Adrenal gland (tissue), 9 donors: ENCODE measurements at regions not wholly inside any gene's neighbourhood (a gene's known extent, or its start where the extent isn't known, plus 50 kb on each side); places are given as distances from the start of the nearest gene placed in this dataset.

Source experiments
- DNase-seq, 7 donors: peaks; one replicate each; pipeline ENCODE4 v3.0.0-alpha.2; 2019 to 2020
- H3K27ac ChIP-seq, 5 donors: fragments of 200-600 bp; sonication (generic) in 4 of 5; 1 replicate in 3 of 5; 2 replicates in 2 of 5; pipeline versions ENCODE4 v1.5.1 to v1.8.0; 2016 to 2020; ENCODE audit warnings: mild to moderate bottlenecking in 1 of 5
- H3K27me3 ChIP-seq: fragments of 200-600 bp; 2 replicates; pipeline ENCODE4 v1.8.0; 2021
- H3K36me3 ChIP-seq, 2 donors: fragments of 200-600 bp; replicated peaks in 1 of 2; 1 replicate in 1 of 2; 2 replicates in 1 of 2; pipeline versions ENCODE4 v1.5.1 to v1.8.0; 2018 to 2022
- H3K4me1 ChIP-seq, 2 donors: fragments of 200-600 bp; replicated peaks in 1 of 2; 1 replicate in 1 of 2; 2 replicates in 1 of 2; pipeline versions ENCODE4 v1.5.1 to v1.8.0; 2018 to 2021
- H3K4me3 ChIP-seq, 4 donors: fragments of 200-600 bp; sonication (generic) in 3 of 4; one replicate each; pipeline ENCODE4 v1.5.1; 2016 to 2018
- H3K9me3 ChIP-seq, 3 donors: fragments of 200-600 bp; sonication (generic) in 1 of 3; replicated peaks in 1 of 3; 1 replicate in 2 of 3; 2 replicates in 1 of 3; pipeline versions ENCODE4 v1.5.1 to v1.8.0; 2016 to 2021
- POLR2A ChIP-seq, 2 donors: fragments of 450-650 bp; IDR thresholded peaks; one replicate each; pipeline ENCODE4 v1.6.1; 2017; ENCODE audit warnings: antibody characterized with exemption in 2 of 2, mild to moderate bottlenecking in 2 of 2, moderate library complexity in 1 of 2
- WGBS, 4 donors: extraction: QIAGEN DNeasy Blood & Tissue Kit in 2 of 4; methylation state at CpG; one replicate each; pipeline versions ENCODE4 v1.1.5 to v1.1.7; 2013 to 2017; 5-methylcytosine and 5-hydroxymethylcytosine counted together
- intact Hi-C, 2 donors: fragments of 100-400 bp; cut with DNase I; formaldehyde crosslinking; loops; one replicate each; pipeline versions ENCODE4 v1.14.1 to v1.15.0; 2022 to 2023
- TF ChIP-seq, protein P1 (sequence below), 6 experiments: fragments of 450-650 bp in 4 of 6; fragments of 200-600 bp in 2 of 6; sonication (generic) in 1 of 6; IDR thresholded peaks; 1 replicate in 5 of 6; 2 replicates in 1 of 6; pipeline versions ENCODE4 v1.5.1 to v1.8.0; 2016 to 2021; ENCODE audit warnings: antibody characterized with exemption in 6 of 6, mild to moderate bottlenecking in 2 of 6, moderate library complexity in 1 of 6
- donor health status: healthy with polysubstance abuse.
- donor health status: Bipolar disorder and iron deficiency.
- donor health status: DM: yes; HTN: yes; CAD: no.
- donor health status: DM: no; HTN: no; CAD: no.
- donor health status: DM: no; HTN: no; CAD: no.

- TF ChIP-seq, protein P1, sequence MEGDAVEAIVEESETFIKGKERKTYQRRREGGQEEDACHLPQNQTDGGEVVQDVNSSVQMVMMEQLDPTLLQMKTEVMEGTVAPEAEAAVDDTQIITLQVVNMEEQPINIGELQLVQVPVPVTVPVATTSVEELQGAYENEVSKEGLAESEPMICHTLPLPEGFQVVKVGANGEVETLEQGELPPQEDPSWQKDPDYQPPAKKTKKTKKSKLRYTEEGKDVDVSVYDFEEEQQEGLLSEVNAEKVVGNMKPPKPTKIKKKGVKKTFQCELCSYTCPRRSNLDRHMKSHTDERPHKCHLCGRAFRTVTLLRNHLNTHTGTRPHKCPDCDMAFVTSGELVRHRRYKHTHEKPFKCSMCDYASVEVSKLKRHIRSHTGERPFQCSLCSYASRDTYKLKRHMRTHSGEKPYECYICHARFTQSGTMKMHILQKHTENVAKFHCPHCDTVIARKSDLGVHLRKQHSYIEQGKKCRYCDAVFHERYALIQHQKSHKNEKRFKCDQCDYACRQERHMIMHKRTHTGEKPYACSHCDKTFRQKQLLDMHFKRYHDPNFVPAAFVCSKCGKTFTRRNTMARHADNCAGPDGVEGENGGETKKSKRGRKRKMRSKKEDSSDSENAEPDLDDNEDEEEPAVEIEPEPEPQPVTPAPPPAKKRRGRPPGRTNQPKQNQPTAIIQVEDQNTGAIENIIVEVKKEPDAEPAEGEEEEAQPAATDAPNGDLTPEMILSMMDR (IDR thresholded peaks at IDR 0.05) = no peak
- no peak for TF ChIP-seq POLR2A (IDR thresholded peaks at IDR 0.05)
- no peaks in the 10 kb centered on the region for H3K4me1 ChIP-seq
- H3K9me3 ChIP-seq = no peaks in the 10 kb centered on the region
- no peak for DNase-seq
- H3K36me3 ChIP-seq = no peaks in the 10 kb centered on the region
- H3K27me3 ChIP-seq = no peaks in the 10 kb centered on the region
- no peak overlapping the region for H3K4me3 ChIP-seq
- WGBS, 4 donors = 61 to 82% (median 81%) methylated on average over 7 to 11 of the region's 11 CpGs
- H3K27ac ChIP-seq = no peak overlapping the region
- intact Hi-C loops = no loop called here
Measured at GRCh38 chr20:24802286-24802820, 146.7 kb upstream of the CST7 start.

- Histone ChIP-seq H3K27ac (no peak overlapping the region), H3K4me1 (no peaks in the 10 kb centered on the region), H3K36me3 (no peaks in the 10 kb centered on the region), H3K9me3 (no peaks in the 10 kb centered on the region), H3K27me3 (no peaks in the 10 kb centered on the region), H3K4me3 (no peak overlapping the region)
- no peak for DNase-seq
- TF ChIP-seq POLR2A (IDR thresholded peaks at IDR 0.05) = no peak
- TF ChIP-seq, protein P1 (IDR thresholded peaks at IDR 0.05) = no peak
- WGBS, 4 donors = 85 to 91% (median 88%) methylated on average over 7 to 16 of the region's 16 CpGs
- intact Hi-C loops = no loop called here
Measured at GRCh38 chr20:24804481-24805206, 144.4 kb upstream of the CST7 start.

DNA sequence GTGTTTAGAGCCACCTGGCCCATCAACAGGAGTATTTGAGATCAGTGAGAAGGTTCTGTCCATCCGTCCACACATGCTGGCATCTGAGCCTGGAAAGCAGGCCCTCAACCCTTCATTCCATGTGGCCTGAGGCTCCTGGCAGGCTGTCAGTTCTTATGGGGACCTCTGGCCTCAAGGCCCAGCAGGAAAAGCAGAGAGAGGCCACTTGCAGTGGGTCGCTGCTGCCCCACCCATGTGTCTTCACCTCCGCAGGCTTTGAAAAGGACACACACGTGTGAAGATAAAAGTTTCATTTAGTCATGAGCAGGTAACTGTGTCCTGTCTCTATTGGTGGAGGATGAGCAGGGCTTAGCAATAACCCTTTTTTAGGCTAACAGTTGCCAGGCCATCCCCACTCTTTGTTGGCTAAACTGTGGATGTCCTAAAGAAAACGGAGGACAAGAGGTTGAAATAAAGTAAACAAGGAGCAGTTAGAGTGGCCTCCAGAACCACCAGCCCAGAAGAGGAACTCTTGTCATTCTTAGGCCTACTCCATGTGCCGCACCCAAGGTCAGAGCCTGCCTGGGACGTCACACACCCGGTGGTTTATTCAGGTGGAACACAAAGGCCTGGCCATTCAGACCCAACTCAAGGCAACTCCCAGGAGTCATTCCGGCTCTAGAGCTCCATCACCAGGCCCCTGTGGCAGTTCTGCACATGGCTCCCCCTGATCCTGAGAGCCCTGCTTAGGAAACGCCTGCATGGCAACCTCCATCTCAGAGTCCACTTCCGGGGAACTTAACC lies 143.4 kb upstream of the CST7 start:
- Histone ChIP-seq H3K9me3 (no peaks in the 10 kb centered on the region), H3K27ac (no peak overlapping the region), H3K27me3 (no peaks in the 10 kb centered on the region), H3K4me3 (no peak overlapping the region), H3K4me1 (no peaks in the 10 kb centered on the region), H3K36me3 (no peaks in the 10 kb centered on the region)
- 65 to 87% (median 82%) methylated on average over 5 to 11 of the region's 11 CpGs for WGBS, 4 donors
- intact Hi-C loops = no loop called here
- no peak for DNase-seq
- no peak for TF ChIP-seq POLR2A (IDR thresholded peaks at IDR 0.05)
- TF ChIP-seq, protein P1 (IDR thresholded peaks at IDR 0.05) = no peak
